Liver (tissue), 8 donors: ENCODE measurements at regions not wholly inside any gene's neighbourhood (a gene's known extent, or its start where the extent isn't known, plus 50 kb on each side); places are given as distances from the start of the nearest gene placed in this dataset.

Experiments
- DNase-seq: peaks from one replicate; pipeline ENCODE4 v3.0.0-alpha.2; 2017; ENCODE audit warnings: low spot score
- H3K27ac ChIP-seq, 2 donors: one replicate each; pipeline ENCODE4 v1.7.0; 2013; ENCODE audit warnings: inconsistent platforms in 2 of 2, low read length in 2 of 2, control low read depth in 1 of 2, low read depth in 1 of 2, mild to moderate bottlenecking in 1 of 2
- H3K27me3 ChIP-seq, 4 donors: one replicate each; pipeline versions ENCODE4 v1.6.1 to v1.7.0; 2013; ENCODE audit warnings: low read length in 3 of 4, inconsistent platforms in 1 of 4, mild to moderate bottlenecking in 1 of 4, moderate library complexity in 1 of 4; ENCODE audit not compliant: control insufficient read depth in 4 of 4, insufficient read depth in 4 of 4
- H3K36me3 ChIP-seq, 4 donors: one replicate each; pipeline versions ENCODE4 v1.6.1 to v1.7.0; 2013; ENCODE audit warnings: low read length in 3 of 4, mild to moderate bottlenecking in 3 of 4, low read depth in 1 of 4, moderate library complexity in 1 of 4; ENCODE audit not compliant: control insufficient read depth in 4 of 4, insufficient read depth in 3 of 4
- H3K4me1 ChIP-seq, 4 donors: one replicate each; pipeline versions ENCODE4 v1.6.1 to v1.7.0; 2013; ENCODE audit warnings: low read length in 3 of 4, mild to moderate bottlenecking in 3 of 4, moderate library complexity in 1 of 4; ENCODE audit not compliant: control insufficient read depth in 4 of 4, insufficient read depth in 4 of 4
- H3K4me3 ChIP-seq, 3 donors: one replicate each; pipeline versions ENCODE4 v1.6.1 to v1.7.0; 2013; ENCODE audit warnings: low read length in 3 of 3, control low read depth in 1 of 3, low read depth in 1 of 3, mild to moderate bottlenecking in 1 of 3
- H3K9ac ChIP-seq, 2 donors: one replicate each; pipeline ENCODE4 v1.7.0; 2013; ENCODE audit warnings: low read length in 2 of 2, mild to moderate bottlenecking in 2 of 2, moderate library complexity in 2 of 2, control low read depth in 1 of 2, low read depth in 1 of 2
- H3K9me3 ChIP-seq, 4 donors: one replicate each; pipeline versions ENCODE4 v1.6.1 to v1.7.0; 2013; ENCODE audit warnings: low read length in 3 of 4; ENCODE audit not compliant: control insufficient read depth in 4 of 4
- ATF3 ChIP-seq: IDR thresholded peaks from 2 replicates; pipeline ENCODE4 v1.6.1; 2016; ENCODE audit warnings: antibody characterized with exemption
- CTCF ChIP-seq: fragments of 150-350 bp; IDR thresholded peaks from 2 replicates; pipeline ENCODE4 v1.5.1; 2017; ENCODE audit warnings: improper control_type of control experiment, low read depth, low read length; ENCODE audit not compliant: missing input control
- EGR1 ChIP-seq, 2 donors: IDR thresholded peaks; 2 replicates each; pipeline ENCODE4 v1.6.1; 2016 to 2018; ENCODE audit warnings: antibody characterized with exemption in 2 of 2, low read depth in 2 of 2
- FOXA1 ChIP-seq: IDR thresholded peaks from 2 replicates; pipeline ENCODE4 v1.6.1; 2016; ENCODE audit warnings: antibody characterized with exemption
- FOXA2 ChIP-seq: IDR thresholded peaks from 2 replicates; pipeline ENCODE4 v1.6.1; 2016; ENCODE audit warnings: antibody characterized with exemption
- GABPA ChIP-seq, 2 donors: IDR thresholded peaks in 1 of 2; conservative IDR thresholded peaks in 1 of 2; 2 replicates each; pipeline ENCODE4 v1.6.1; 2016; ENCODE audit warnings: antibody characterized with exemption in 2 of 2, mild to moderate bottlenecking in 1 of 2, moderate library complexity in 1 of 2
- HNF4A ChIP-seq, 2 donors: conservative IDR thresholded peaks; 2 replicates each; pipeline ENCODE4 v1.6.1; 2016; ENCODE audit warnings: antibody characterized with exemption in 2 of 2, mild to moderate bottlenecking in 2 of 2
- HNF4G ChIP-seq: IDR thresholded peaks from 2 replicates; pipeline ENCODE4 v1.6.1; 2016; ENCODE audit warnings: antibody characterized with exemption
- JUND ChIP-seq, 2 donors: IDR thresholded peaks; 2 replicates each; pipeline ENCODE4 v1.6.1; 2016; ENCODE audit warnings: antibody characterized with exemption in 2 of 2
- MAX ChIP-seq: IDR thresholded peaks from 2 replicates; pipeline ENCODE4 v1.6.1; 2016; ENCODE audit warnings: antibody characterized with exemption
- NR2F2 ChIP-seq: IDR thresholded peaks from 2 replicates; pipeline ENCODE4 v1.6.1; 2016; ENCODE audit warnings: antibody characterized with exemption
- RAD21 ChIP-seq, 2 donors: IDR thresholded peaks; 2 replicates each; pipeline ENCODE4 v1.6.1; 2016; ENCODE audit warnings: antibody characterized with exemption in 2 of 2, mild to moderate bottlenecking in 2 of 2
- REST ChIP-seq: IDR thresholded peaks from 2 replicates; pipeline ENCODE4 v1.6.1; 2016; ENCODE audit warnings: antibody characterized with exemption, mild to moderate bottlenecking
- RXRA ChIP-seq, 2 donors: IDR thresholded peaks; 2 replicates each; pipeline ENCODE4 v1.6.1; 2017 to 2018; ENCODE audit warnings: antibody characterized with exemption in 2 of 2, mild to moderate bottlenecking in 1 of 2
- SP1 ChIP-seq: IDR thresholded peaks from 2 replicates; pipeline ENCODE4 v1.6.1; 2018; ENCODE audit warnings: antibody characterized with exemption, mild to moderate bottlenecking
- TAF1 ChIP-seq: conservative IDR thresholded peaks from 2 replicates; pipeline ENCODE4 v1.6.1; 2016; ENCODE audit warnings: antibody characterized with exemption, mild to moderate bottlenecking
- WGBS: extraction: QIAGEN DNeasy Blood & Tissue Kit; methylation state at CpG from one replicate; pipeline ENCODE4 v1.1.7; 2013; 5-methylcytosine and 5-hydroxymethylcytosine counted together
- donor health status: healthy.
- donor health status: healthy.
- donor health status: healthy.
- donor health status: healthy.
- donor health status: healthy.

GRCh38 chr12:33605757-33606156, 166.1 kb upstream of the SYT10 start:
- no peaks in the 10 kb centered on the region for H3K9me3 ChIP-seq
- H3K9ac ChIP-seq, result no peak overlapping the region
- TF ChIP-seq SP1, result no peak
- peak; percentile 26 for TF ChIP-seq CTCF
- TF ChIP-seq RAD21 (IDR thresholded peaks at IDR 0.05), result peak; percentile 35 to 52
- no peak for TF ChIP-seq JUND (IDR thresholded peaks at IDR 0.05)
- TF ChIP-seq MAX, result no peak
- no peak for TF ChIP-seq GABPA (IDR thresholded peaks at IDR 0.05 in 1 of 2, conservative IDR thresholded peaks at IDR 0.05 in 1 of 2)
- TF ChIP-seq HNF4A (conservative IDR thresholded peaks at IDR 0.05), result no peak
- no peak for TF ChIP-seq NR2F2
- no peak for TF ChIP-seq FOXA2
- TF ChIP-seq RXRA (IDR thresholded peaks at IDR 0.05), result no peak
- no peak for TF ChIP-seq ATF3
- no peak overlapping the region for H3K27ac ChIP-seq
- no peak overlapping the region for H3K4me3 ChIP-seq
- no peak for DNase-seq
- H3K36me3 ChIP-seq, result no peaks in the 10 kb centered on the region
- WGBS, result 33% methylated on average over 2 of the region's 2 CpGs
- no peaks in the 10 kb centered on the region for H3K4me1 ChIP-seq
- peaks cover 0 to 6% (median 0%) of the 10 kb centered on the region in 4 donors for H3K27me3 ChIP-seq

DNA sequence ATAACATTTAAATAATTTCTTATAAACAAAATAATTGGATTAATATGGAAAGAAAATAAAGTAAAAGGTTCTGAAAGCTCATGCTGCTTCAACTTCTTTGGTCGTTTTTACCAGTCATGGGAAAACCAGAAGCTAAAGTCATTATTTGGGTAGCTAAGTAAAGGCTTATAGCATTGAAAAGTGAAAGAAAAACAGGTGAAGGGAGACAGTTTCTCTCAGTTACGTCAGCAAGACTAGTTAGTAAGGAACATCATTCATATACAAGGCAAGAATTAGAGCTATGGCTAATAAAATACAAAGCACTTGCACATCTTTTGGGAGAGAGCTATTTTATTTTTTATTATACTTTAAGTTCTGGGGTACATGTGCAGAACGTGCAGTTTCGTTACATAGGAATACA, 170.3 kb upstream of the SYT10 start:
- Histone ChIP-seq H3K9me3 (no peaks in the 10 kb centered on the region), H3K4me3 (no peak overlapping the region), H3K4me1 (no peaks in the 10 kb centered on the region), H3K36me3 (no peaks in the 10 kb centered on the region), H3K9ac (no peak overlapping the region), H3K27ac (no peak overlapping the region), H3K27me3 (no peaks in the 10 kb centered on the region)
- TF ChIP-seq GABPA (IDR thresholded peaks at IDR 0.05 in 1 of 2, conservative IDR thresholded peaks at IDR 0.05 in 1 of 2) (no peak), TAF1 (no peak), REST (no peak), RAD21 (IDR thresholded peaks at IDR 0.05) (no peak), HNF4G (no peak), NR2F2 (no peak), EGR1 (IDR thresholded peaks at IDR 0.05; ENCODE audit: low read depth in 2 of 2) (no peak), MAX (no peak), CTCF (no peak), FOXA1 (no peak), SP1 (no peak), FOXA2 (no peak)
- no peak for DNase-seq
- 72% methylated on average over 4 of the region's 4 CpGs for WGBS
